Lower lobe of right lung (tissue), 2 donors: ENCODE measurements at regions not wholly inside any gene's neighbourhood (a gene's known extent, or its start where the extent isn't known, plus 50 kb on each side); places are given as distances from the start of the nearest gene placed in this dataset.

Experiments used
- ATAC-seq, 2 donors: fragments of 200-7000 bp; cut with Tn5 transposase; one replicate each; pipeline ENCODE4 v1.9.1; 2020 to 2022; ENCODE audit warnings: mild to moderate bottlenecking in 2 of 2, moderate library complexity in 2 of 2
- DNase-seq: peaks from one replicate; pipeline ENCODE4 v3.0.0-alpha.2; 2020
- H3K27ac ChIP-seq: fragments of 200-600 bp; one replicate; pipeline ENCODE4 v1.8.0; 2022
- H3K27me3 ChIP-seq: fragments of 200-600 bp; one replicate; pipeline ENCODE4 v1.8.0; 2022; ENCODE audit warnings: low read depth
- H3K36me3 ChIP-seq: fragments of 200-600 bp; one replicate; pipeline ENCODE4 v1.8.0; 2022; ENCODE audit warnings: mild to moderate bottlenecking
- H3K4me1 ChIP-seq: fragments of 200-600 bp; one replicate; pipeline ENCODE4 v1.8.0; 2022
- H3K4me3 ChIP-seq: fragments of 200-600 bp; one replicate; pipeline ENCODE4 v1.8.0; 2022; ENCODE audit warnings: mild to moderate bottlenecking
- H3K9me3 ChIP-seq: fragments of 200-600 bp; one replicate; pipeline ENCODE4 v1.8.0; 2022
- CTCF ChIP-seq: fragments of 200-600 bp; IDR thresholded peaks from one replicate; pipeline ENCODE4 v1.8.0; 2022; ENCODE audit warnings: antibody characterized with exemption, mild to moderate bottlenecking
- intact Hi-C: fragments of 100-400 bp; cut with DNase I; formaldehyde crosslinking; loops from one replicate; pipeline ENCODE4 v1.11.0; 2022
- donor health status: DM: no; HTN: yes; CAD: no; lungs with severe emphysema.

- no peak for TF ChIP-seq CTCF
- no peak for ATAC-seq
- DNase-seq, result no peak
These were observed 145.2 kb upstream of the ERG start for GRCh38 chr21:38643404-38644023.

GRCh38 chr21:38645282-38645681 lies 147.0 kb upstream of the ERG start:
- Histone ChIP-seq H3K36me3 (no peaks in the 10 kb centered on the region), H3K4me3 (no peak overlapping the region), H3K27ac (no peak overlapping the region), H3K4me1 (no peaks in the 10 kb centered on the region), H3K9me3 (no peaks in the 10 kb centered on the region), H3K27me3 (no peaks in the 10 kb centered on the region)
- DNase-seq, result no peak
- intact Hi-C loops, result no loop called here
- no peak for TF ChIP-seq CTCF
- ATAC-seq, result no peak

More at GRCh38 chr21:38643404-38644023, 145.2 kb upstream of the ERG start:
- Histone ChIP-seq H3K27ac (no peak overlapping the region), H3K9me3 (no peaks in the 10 kb centered on the region), H3K4me3 (no peak overlapping the region), H3K27me3 (no peaks in the 10 kb centered on the region), H3K4me1 (peaks cover 8% of the 10 kb centered on the region), H3K36me3 (no peaks in the 10 kb centered on the region)
- intact Hi-C loops, result no loop called here

GRCh38 chr21:38646213-38646837 lies 148.0 kb upstream of the ERG start:
- TF ChIP-seq CTCF, result no peak
- intact Hi-C loops, result no loop called here
- Histone ChIP-seq H3K4me3 (no peak overlapping the region), H3K27me3 (no peaks in the 10 kb centered on the region), H3K4me1 (no peaks in the 10 kb centered on the region), H3K9me3 (no peaks in the 10 kb centered on the region), H3K36me3 (no peaks in the 10 kb centered on the region), H3K27ac (no peak overlapping the region)
- ATAC-seq (no peak), DNase-seq (no peak)

- no peaks in the 10 kb centered on the region for H3K27me3 ChIP-seq
- intact Hi-C loops, result no loop called here
- H3K9me3 ChIP-seq, result no peaks in the 10 kb centered on the region
These were observed 150.8 kb upstream of the ERG start for GRCh38 chr21:38649120-38649519.

GRCh38 chr21:38651570-38651969 lies 153.3 kb upstream of the ERG start:
- Histone ChIP-seq H3K27me3 (no peaks in the 10 kb centered on the region), H3K36me3 (no peaks in the 10 kb centered on the region), H3K4me1 (no peaks in the 10 kb centered on the region), H3K9me3 (no peaks in the 10 kb centered on the region), H3K27ac (no peak overlapping the region), H3K4me3 (no peak overlapping the region)
- TF ChIP-seq CTCF, result no peak
- ATAC-seq, result no peak
- intact Hi-C loops, result no loop called here
- no peak for DNase-seq

More at GRCh38 chr21:38649120-38649519, 150.8 kb upstream of the ERG start:
- Histone ChIP-seq H3K36me3 (no peaks in the 10 kb centered on the region), H3K27ac (no peak overlapping the region), H3K4me1 (no peaks in the 10 kb centered on the region), H3K4me3 (no peak overlapping the region)
- no peak for TF ChIP-seq CTCF
- ATAC-seq (no peak), DNase-seq (no peak)
